ENCODE measurements at regions not wholly inside any gene's neighbourhood (a gene's known extent, or its start where the extent isn't known, plus 50 kb on each side); places are given as distances from the start of the nearest gene placed in this dataset.

- TF ChIP-seq SIN3A (conservative IDR thresholded peaks at IDR 0.05 in 1 of 2, IDR thresholded peaks at IDR 0.05 in 1 of 2; ENCODE audit: low read depth in 1 of 2, low read length in 2 of 2) (no peak), JUN (IDR thresholded peaks at IDR 0.05; ENCODE audit: low read depth, low read length) (no peak), CREB1 (IDR thresholded peaks at IDR 0.05) (no peak), POLR2AphosphoS5 (IDR thresholded peaks at IDR 0.05; ENCODE audit: low read depth, low read length) (no peak)
These were observed 80.8 kb upstream of the TIAM2 start (continued) for GRCh38 chr6:154914288-154914687.

All from H1 (cell line).